ENCODE measurements at regions not wholly inside any gene's neighbourhood (a gene's known extent, or its start where the extent isn't known, plus 50 kb on each side); places are given as distances from the start of the nearest gene placed in this dataset.

DNA sequence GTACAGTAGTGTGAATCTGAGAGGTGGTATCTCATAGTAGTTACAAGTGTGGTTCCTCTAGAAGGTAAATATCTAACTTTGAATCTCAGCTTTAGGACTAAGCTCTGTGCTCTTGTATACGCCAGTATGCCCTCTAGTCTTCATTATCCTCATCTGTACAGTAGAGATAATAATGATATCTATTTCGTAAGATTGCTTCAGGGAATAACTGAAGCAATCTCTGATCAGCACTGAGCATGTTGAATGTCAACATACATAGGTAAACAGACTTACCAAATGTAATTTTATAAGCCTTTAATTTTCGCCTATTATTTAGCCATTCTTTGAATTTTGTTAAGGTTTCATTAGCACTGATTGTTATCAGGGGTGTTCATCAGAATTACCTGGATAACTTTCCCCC lies 175.2 kb upstream of the ANKRD50 start:
- Histone ChIP-seq H3K36me3 (ENCODE audit: control insufficient read depth, insufficient read depth, low read length) (no peaks in the 10 kb centered on the region), H3K4me3 (no peak overlapping the region), H3K4me1 (replicated peaks in 1 of 2; ENCODE audit: control insufficient read depth in 2 of 2, insufficient read depth in 2 of 2, low read length in 2 of 2) (no peaks in the 10 kb centered on the region), H3K9me1 (ENCODE audit: control insufficient read depth, insufficient read depth, low read length) (no peaks in the 10 kb centered on the region), H4K20me1 (replicated peaks; ENCODE audit: control insufficient read depth, insufficient read depth, low read length) (no peaks in the 10 kb centered on the region), H3K9me3 (replicated peaks; ENCODE audit: control insufficient read depth, insufficient read depth, low read depth, low read length) (no peaks in the 10 kb centered on the region), H3K4me2 (ENCODE audit: insufficient read depth, low read length) (no peak overlapping the region), H3K9ac (ENCODE audit: insufficient read depth in 1 of 2, low read depth in 2 of 2, low read length in 2 of 2) (no peak overlapping the region), H3K27me3 (ENCODE audit: control insufficient read depth in 2 of 2, insufficient read depth in 2 of 2, low read length in 2 of 2) (no peaks in the 10 kb centered on the region), H2AFZ (ENCODE audit: low read depth, low read length) (no peak overlapping the region), H3K79me2 (ENCODE audit: control insufficient read depth, insufficient read depth, low read length) (no peaks in the 10 kb centered on the region), H3K27ac (ENCODE audit: extremely low read depth, low read depth, low read length) (no peak overlapping the region)
- WGBS (ENCODE audit: insufficient coverage, low coverage, missing lambda C conversion rate) = 2% methylated on average over 3 of the region's 3 CpGs
- in situ Hi-C loops (cut with MboI) (no loop called here), intact Hi-C loops (cut with micrococcal nuclease) (no loop called here)
- ATAC-seq (no peak), FAIRE-seq (no peak), DNase-seq (ENCODE audit: extremely low read depth in 1 of 4, low spot score in 3 of 4) (no peak)
- no TSS peak for BruUV-seq (replicated peaks)
- no peak for TF ChIP-seq ZNF24 (IDR thresholded peaks at IDR 0.05)
- no peak for TF ChIP-seq ZNF354B (CRISPR knock-in tag; IDR thresholded peaks at IDR 0.05)
- TF ChIP-seq SUPT5H (IDR thresholded peaks at IDR 0.05) = no peak
- TF ChIP-seq MEF2D (tag; conservative IDR thresholded peaks at IDR 0.05; ENCODE audit: low read depth) = no peak
- no peak for TF ChIP-seq ZNF699 (CRISPR knock-in tag; IDR thresholded peaks at IDR 0.05; ENCODE audit: insufficient replicate concordance)
- no peak for TF ChIP-seq TEAD4 (IDR thresholded peaks at IDR 0.05; ENCODE audit: low read length)
- no peak for TF ChIP-seq TEAD4 (CRISPR knock-in tag; IDR thresholded peaks at IDR 0.05; ENCODE audit: borderline replicate concordance)
- no peak for TF ChIP-seq KAT8 (IDR thresholded peaks at IDR 0.05; ENCODE audit: low read depth)
- no peak for TF ChIP-seq HNRNPK (IDR thresholded peaks at IDR 0.05; ENCODE audit: low read depth, low read length, poor library complexity, severe bottlenecking)
- no peak for TF ChIP-seq SP1 (CRISPR knock-in tag; IDR thresholded peaks at IDR 0.05)
- TF ChIP-seq, protein P1, sequence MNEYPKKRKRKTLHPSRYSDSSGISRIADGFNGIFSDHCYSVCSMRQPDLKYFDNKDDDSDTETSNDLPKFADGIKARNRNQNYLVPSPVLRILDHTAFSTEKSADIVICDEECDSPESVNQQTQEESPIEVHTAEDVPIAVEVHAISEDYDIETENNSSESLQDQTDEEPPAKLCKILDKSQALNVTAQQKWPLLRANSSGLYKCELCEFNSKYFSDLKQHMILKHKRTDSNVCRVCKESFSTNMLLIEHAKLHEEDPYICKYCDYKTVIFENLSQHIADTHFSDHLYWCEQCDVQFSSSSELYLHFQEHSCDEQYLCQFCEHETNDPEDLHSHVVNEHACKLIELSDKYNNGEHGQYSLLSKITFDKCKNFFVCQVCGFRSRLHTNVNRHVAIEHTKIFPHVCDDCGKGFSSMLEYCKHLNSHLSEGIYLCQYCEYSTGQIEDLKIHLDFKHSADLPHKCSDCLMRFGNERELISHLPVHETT (CRISPR knock-in tag; conservative IDR thresholded peaks at IDR 0.05 in 1 of 2, IDR thresholded peaks at IDR 0.05 in 1 of 2) = no peak
- TF ChIP-seq, protein P2, sequence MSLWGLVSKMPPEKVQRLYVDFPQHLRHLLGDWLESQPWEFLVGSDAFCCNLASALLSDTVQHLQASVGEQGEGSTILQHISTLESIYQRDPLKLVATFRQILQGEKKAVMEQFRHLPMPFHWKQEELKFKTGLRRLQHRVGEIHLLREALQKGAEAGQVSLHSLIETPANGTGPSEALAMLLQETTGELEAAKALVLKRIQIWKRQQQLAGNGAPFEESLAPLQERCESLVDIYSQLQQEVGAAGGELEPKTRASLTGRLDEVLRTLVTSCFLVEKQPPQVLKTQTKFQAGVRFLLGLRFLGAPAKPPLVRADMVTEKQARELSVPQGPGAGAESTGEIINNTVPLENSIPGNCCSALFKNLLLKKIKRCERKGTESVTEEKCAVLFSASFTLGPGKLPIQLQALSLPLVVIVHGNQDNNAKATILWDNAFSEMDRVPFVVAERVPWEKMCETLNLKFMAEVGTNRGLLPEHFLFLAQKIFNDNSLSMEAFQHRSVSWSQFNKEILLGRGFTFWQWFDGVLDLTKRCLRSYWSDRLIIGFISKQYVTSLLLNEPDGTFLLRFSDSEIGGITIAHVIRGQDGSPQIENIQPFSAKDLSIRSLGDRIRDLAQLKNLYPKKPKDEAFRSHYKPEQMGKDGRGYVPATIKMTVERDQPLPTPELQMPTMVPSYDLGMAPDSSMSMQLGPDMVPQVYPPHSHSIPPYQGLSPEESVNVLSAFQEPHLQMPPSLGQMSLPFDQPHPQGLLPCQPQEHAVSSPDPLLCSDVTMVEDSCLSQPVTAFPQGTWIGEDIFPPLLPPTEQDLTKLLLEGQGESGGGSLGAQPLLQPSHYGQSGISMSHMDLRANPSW (CRISPR knock-in tag; IDR thresholded peaks at IDR 0.05) = no peak
- TF ChIP-seq, protein P3, sequence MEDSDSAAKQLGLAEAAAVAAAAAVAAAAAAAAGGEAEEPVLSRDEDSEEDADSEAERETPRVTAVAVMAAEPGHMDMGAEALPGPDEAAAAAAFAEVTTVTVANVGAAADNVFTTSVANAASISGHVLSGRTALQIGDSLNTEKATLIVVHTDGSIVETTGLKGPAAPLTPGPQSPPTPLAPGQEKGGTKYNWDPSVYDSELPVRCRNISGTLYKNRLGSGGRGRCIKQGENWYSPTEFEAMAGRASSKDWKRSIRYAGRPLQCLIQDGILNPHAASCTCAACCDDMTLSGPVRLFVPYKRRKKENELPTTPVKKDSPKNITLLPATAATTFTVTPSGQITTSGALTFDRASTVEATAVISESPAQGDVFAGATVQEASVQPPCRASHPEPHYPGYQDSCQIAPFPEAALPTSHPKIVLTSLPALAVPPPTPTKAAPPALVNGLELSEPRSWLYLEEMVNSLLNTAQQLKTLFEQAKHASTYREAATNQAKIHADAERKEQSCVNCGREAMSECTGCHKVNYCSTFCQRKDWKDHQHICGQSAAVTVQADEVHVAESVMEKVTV (CRISPR knock-in tag; IDR thresholded peaks at IDR 0.05) = no peak
- no peak for TF ChIP-seq ZSCAN32 (CRISPR knock-in tag; IDR thresholded peaks at IDR 0.05)
- no peak for TF ChIP-seq SRSF3 (IDR thresholded peaks at IDR 0.05; ENCODE audit: insufficient read depth, low read length)
- POLR2A ChIA-PET = no interaction called here
- CTCF ChIA-PET (ENCODE audit: low intra/inter-chr PET ratio) = no interaction called here
